SH-SY5Y (cell line): ENCODE measurements at regions not wholly inside any gene's neighbourhood (a gene's known extent, or its start where the extent isn't known, plus 50 kb on each side); places are given as distances from the start of the nearest gene placed in this dataset.

Experiments used
- GATA2 ChIP-seq: IDR thresholded peaks from 2 replicates; pipeline ENCODE4 v1.6.1; 2011; ENCODE audit warnings: mild to moderate bottlenecking, low read depth, low read length
- GATA3 ChIP-seq: IDR thresholded peaks from 2 replicates; pipeline ENCODE4 v1.6.1; 2011; ENCODE audit warnings: low read depth, mild to moderate bottlenecking, low read length, moderate library complexity

GRCh38 chr20:1734269-1734858 is 76.8 kb upstream of the SIRPG start:
- TF ChIP-seq GATA2 (no peak), GATA3 (no peak)
